ENCODE measurements at regions not wholly inside any gene's neighbourhood (a gene's known extent, or its start where the extent isn't known, plus 50 kb on each side); places are given as distances from the start of the nearest gene placed in this dataset.

DNA sequence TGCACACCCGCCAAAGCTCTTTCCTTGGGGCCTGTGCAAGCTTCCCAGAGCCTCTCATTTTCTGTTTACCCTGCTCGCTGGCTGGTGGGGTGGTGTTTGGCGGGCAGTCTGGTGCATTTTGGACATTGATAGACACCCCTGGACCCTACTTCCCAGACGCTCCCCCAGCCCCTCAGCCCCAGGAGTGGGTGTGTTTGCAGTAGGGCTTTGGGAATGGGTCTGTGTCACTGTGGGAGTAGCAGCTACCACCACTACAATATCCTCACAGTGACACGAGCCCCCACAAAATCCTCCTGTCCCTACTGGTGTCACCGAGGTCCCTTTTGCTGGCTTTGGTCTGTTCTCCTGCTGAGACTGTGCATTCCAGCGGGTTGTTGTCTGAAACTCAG, 371.3 kb downstream of the TMEM121 start:
- Mint-ChIP-seq H3K9me3 (no peaks in the 10 kb centered on the region), H3K4me3 (no peak overlapping the region), H3K27ac (no peak overlapping the region), H3K27me3 (ENCODE audit: low read depth in 2 of 2) (peaks cover 17 to 23% of the 10 kb centered on the region in 2 donors), H3K36me3 (no peaks in the 10 kb centered on the region), H3K4me1 (no peaks in the 10 kb centered on the region)
- Histone ChIP-seq H3K27me3 (ENCODE audit: control insufficient read depth, insufficient read depth, low read length) (no peaks in the 10 kb centered on the region), H3K27ac (ENCODE audit: low read length) (no peak overlapping the region), H3K4me3 (ENCODE audit: low read length) (no peak overlapping the region), H3K4me1 (ENCODE audit: control insufficient read depth, insufficient read depth, low read length) (peaks cover 28% of the 10 kb centered on the region), H3K9me3 (ENCODE audit: control insufficient read depth, insufficient read depth, low read length) (no peaks in the 10 kb centered on the region), H3K36me3 (ENCODE audit: control insufficient read depth, insufficient read depth, low read length) (no peaks in the 10 kb centered on the region)
- TF ChIP-seq, protein P1, sequence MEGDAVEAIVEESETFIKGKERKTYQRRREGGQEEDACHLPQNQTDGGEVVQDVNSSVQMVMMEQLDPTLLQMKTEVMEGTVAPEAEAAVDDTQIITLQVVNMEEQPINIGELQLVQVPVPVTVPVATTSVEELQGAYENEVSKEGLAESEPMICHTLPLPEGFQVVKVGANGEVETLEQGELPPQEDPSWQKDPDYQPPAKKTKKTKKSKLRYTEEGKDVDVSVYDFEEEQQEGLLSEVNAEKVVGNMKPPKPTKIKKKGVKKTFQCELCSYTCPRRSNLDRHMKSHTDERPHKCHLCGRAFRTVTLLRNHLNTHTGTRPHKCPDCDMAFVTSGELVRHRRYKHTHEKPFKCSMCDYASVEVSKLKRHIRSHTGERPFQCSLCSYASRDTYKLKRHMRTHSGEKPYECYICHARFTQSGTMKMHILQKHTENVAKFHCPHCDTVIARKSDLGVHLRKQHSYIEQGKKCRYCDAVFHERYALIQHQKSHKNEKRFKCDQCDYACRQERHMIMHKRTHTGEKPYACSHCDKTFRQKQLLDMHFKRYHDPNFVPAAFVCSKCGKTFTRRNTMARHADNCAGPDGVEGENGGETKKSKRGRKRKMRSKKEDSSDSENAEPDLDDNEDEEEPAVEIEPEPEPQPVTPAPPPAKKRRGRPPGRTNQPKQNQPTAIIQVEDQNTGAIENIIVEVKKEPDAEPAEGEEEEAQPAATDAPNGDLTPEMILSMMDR (IDR thresholded peaks at IDR 0.05) = no peak
- intact Hi-C loops (cut with micrococcal nuclease) = no loop called here
- ATAC-seq (no peak), DNase-seq (no peak)
- 69% methylated on average over 4 of the region's 7 CpGs for WGBS (ENCODE audit: insufficient coverage)

DNA sequence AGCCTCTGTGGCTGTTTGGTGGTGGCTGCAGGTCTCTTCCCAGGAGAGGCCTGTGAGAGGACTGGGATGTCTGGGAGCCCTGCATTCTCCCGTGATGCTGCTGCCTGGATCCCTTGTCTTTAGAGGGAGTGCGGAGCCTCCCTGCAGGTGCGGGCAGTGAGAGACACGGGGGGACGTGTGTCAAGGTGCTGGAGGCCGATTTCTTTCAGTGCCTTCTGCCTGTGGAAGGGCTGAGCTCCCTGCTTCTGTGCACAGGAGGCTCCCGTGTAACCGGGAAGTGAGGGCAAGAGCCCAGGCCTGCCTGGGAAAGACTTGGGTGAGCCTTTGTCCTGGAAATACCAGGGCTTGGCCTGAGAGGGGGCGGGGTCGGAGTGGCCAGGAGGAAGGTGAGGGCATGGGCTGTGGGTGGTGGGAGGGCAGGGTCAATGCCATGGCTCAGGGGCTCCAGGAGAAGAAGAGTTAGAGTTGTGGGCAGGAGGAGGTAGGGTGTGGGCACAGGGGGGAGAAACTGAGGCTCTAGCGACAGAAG, 372.2 kb downstream of the TMEM121 start:
- Histone ChIP-seq H3K27ac (ENCODE audit: low read length) (no peak overlapping the region), H3K9me3 (ENCODE audit: control insufficient read depth, insufficient read depth, low read length) (no peaks in the 10 kb centered on the region), H3K27me3 (ENCODE audit: control insufficient read depth, insufficient read depth, low read length) (no peaks in the 10 kb centered on the region), H3K4me1 (ENCODE audit: control insufficient read depth, insufficient read depth, low read length) (peaks cover 28% of the 10 kb centered on the region), H3K4me3 (ENCODE audit: low read length) (no peak overlapping the region), H3K36me3 (ENCODE audit: control insufficient read depth, insufficient read depth, low read length) (no peaks in the 10 kb centered on the region)
- no peak for DNase-seq
- no peak for ATAC-seq
- Mint-ChIP-seq H3K4me1 (no peaks in the 10 kb centered on the region), H3K9me3 (no peaks in the 10 kb centered on the region), H3K27me3 (ENCODE audit: low read depth in 2 of 2) (peaks cover 22 to 23% of the 10 kb centered on the region in 2 donors), H3K27ac (no peak overlapping the region), H3K4me3 (no peak overlapping the region), H3K36me3 (no peaks in the 10 kb centered on the region)
- intact Hi-C loops (cut with micrococcal nuclease) = no loop called here
- WGBS (ENCODE audit: insufficient coverage) = 58% methylated on average over 11 of the region's 11 CpGs
- TF ChIP-seq, protein P1 (IDR thresholded peaks at IDR 0.05) = no peak

DNA sequence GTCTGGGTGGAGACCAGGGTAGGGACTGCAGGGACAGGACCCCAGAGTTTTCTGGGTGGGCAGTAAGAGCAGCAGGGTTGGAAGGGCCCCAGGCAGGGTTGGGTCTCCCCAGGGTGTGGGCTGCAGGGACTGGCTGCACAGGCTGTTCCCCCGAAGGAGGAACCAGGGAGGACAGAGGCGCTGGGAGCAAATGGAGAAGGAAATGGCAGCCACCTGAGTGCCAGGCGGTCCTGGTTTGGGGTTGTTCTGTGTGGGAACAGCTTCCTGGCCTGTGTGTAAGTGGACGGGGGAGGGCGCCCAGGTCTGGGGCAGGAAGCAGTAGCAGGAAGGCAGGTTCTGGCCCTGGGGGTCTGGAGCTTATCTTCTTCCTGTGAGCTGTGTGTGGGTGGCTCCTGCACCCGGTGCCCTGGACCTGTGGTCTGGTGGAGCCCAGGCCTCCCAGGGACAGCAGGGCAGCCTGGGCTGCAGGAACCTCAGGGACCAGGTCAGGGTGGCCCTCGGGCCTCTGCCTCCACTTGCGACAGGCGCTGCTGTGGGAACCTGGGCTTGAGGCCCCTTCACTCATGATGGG, 372.8 kb downstream of the TMEM121 start:
- Histone ChIP-seq H3K4me3 (ENCODE audit: low read length) (no peak overlapping the region), H3K9me3 (ENCODE audit: control insufficient read depth, insufficient read depth, low read length) (no peaks in the 10 kb centered on the region), H3K27me3 (ENCODE audit: control insufficient read depth, insufficient read depth, low read length) (no peaks in the 10 kb centered on the region), H3K4me1 (ENCODE audit: control insufficient read depth, insufficient read depth, low read length) (peaks cover 28% of the 10 kb centered on the region), H3K27ac (ENCODE audit: low read length) (no peak overlapping the region), H3K36me3 (ENCODE audit: control insufficient read depth, insufficient read depth, low read length) (no peaks in the 10 kb centered on the region)
- Mint-ChIP-seq H3K27ac (no peak overlapping the region), H3K4me3 (no peak overlapping the region), H3K4me1 (no peaks in the 10 kb centered on the region), H3K27me3 (ENCODE audit: low read depth in 2 of 2) (peaks cover 23% of the 10 kb centered on the region in 2 donors), H3K36me3 (no peaks in the 10 kb centered on the region), H3K9me3 (no peaks in the 10 kb centered on the region)
- TF ChIP-seq, protein P1 (IDR thresholded peaks at IDR 0.05) = no peak
- DNase-seq (no peak), ATAC-seq (no peak)
- intact Hi-C loops (cut with micrococcal nuclease) = no loop called here
- WGBS (ENCODE audit: insufficient coverage) = 41% methylated on average over 9 of the region's 9 CpGs

Data from natural killer cell (primary cell).